Activated T-cell treated with anti-CD3 and anti-CD28 coated beads, Interleukin-2, amount 50 U/mL, for 24 hours (primary cell): ENCODE measurements at regions not wholly inside any gene's neighbourhood (a gene's known extent, or its start where the extent isn't known, plus 50 kb on each side); places are given as distances from the start of the nearest gene placed in this dataset.
"Not testable (repeated sequence)": the region's sequence is repeated elsewhere in the genome, so short reads cannot be mapped to it uniquely, and the experiment has no call there.

Experiments
- DNase-seq: peaks from one replicate; pipeline ENCODE4 v3.0.0-alpha.2; 2020
- H3K27ac Mint-ChIP-seq: 2 replicates; pipeline ENCODE4 v1.8.0; 2020; ENCODE audit warnings: mild to moderate bottlenecking, mixed read lengths
- H3K27me3 Mint-ChIP-seq: 2 replicates; pipeline ENCODE4 v1.8.0; 2020; ENCODE audit warnings: mixed read lengths
- H3K36me3 Mint-ChIP-seq: 2 replicates; pipeline ENCODE4 v1.8.0; 2020; ENCODE audit warnings: low read depth, mixed read lengths
- H3K4me1 Mint-ChIP-seq: 2 replicates; pipeline ENCODE4 v1.8.0; 2020; ENCODE audit warnings: low read depth, mixed read lengths
- H3K4me3 Mint-ChIP-seq: 2 replicates; pipeline ENCODE4 v1.8.0; 2020; ENCODE audit warnings: mild to moderate bottlenecking, moderate library complexity, mixed read lengths
- H3K9me3 Mint-ChIP-seq: 2 replicates; pipeline ENCODE4 v1.8.0; 2020; ENCODE audit warnings: mixed read lengths

- Mint-ChIP-seq H3K4me1 (no peaks in the 10 kb centered on the region), H3K27ac (no peak overlapping the region), H3K9me3 (peaks cover 3% of the 10 kb centered on the region), H3K36me3 (no peaks in the 10 kb centered on the region), H3K27me3 (no peaks in the 10 kb centered on the region), H3K4me3 (no peak overlapping the region)
- DNase-seq: no peak
These were observed 368.2 kb downstream of the GBE1 start for GRCh38 chr3:81393251-81393650.

GRCh38 chr3:81390796-81391195, 370.6 kb downstream of the GBE1 start:
- no peaks in the 10 kb centered on the region for H3K27me3 Mint-ChIP-seq
- H3K9me3 Mint-ChIP-seq: peaks cover 3% of the 10 kb centered on the region
- no peaks in the 10 kb centered on the region for H3K4me1 Mint-ChIP-seq
- H3K36me3 Mint-ChIP-seq: no peaks in the 10 kb centered on the region
- no peak overlapping the region for H3K4me3 Mint-ChIP-seq
- no peak for DNase-seq
- H3K27ac Mint-ChIP-seq: no peak overlapping the region

GRCh38 chr3:81388191-81388590, 373.3 kb downstream of the GBE1 start:
- Mint-ChIP-seq H3K27ac (no peak overlapping the region), H3K27me3 (no peaks in the 10 kb centered on the region), H3K9me3 (peaks cover 3% of the 10 kb centered on the region), H3K36me3 (no peaks in the 10 kb centered on the region), H3K4me3 (no peak overlapping the region), H3K4me1 (no peaks in the 10 kb centered on the region)
- DNase-seq: no peak

- no peaks in the 10 kb centered on the region for H3K4me1 Mint-ChIP-seq
- H3K27ac Mint-ChIP-seq: no peak overlapping the region
- H3K27me3 Mint-ChIP-seq: no peaks in the 10 kb centered on the region
- no peak for DNase-seq
- H3K4me3 Mint-ChIP-seq: no peak overlapping the region
- H3K9me3 Mint-ChIP-seq: no peaks in the 10 kb centered on the region
- H3K36me3 Mint-ChIP-seq: no peaks in the 10 kb centered on the region
These were observed 379.0 kb downstream of the GBE1 start for GRCh38 chr3:81382470-81382869.

- H3K4me3 Mint-ChIP-seq: no peak overlapping the region
These were observed 381.2 kb downstream of the GBE1 start for GRCh38 chr3:81380234-81380633.

GRCh38 chr3:81378552-81379293, 382.7 kb downstream of the GBE1 start:
- DNase-seq: no peak
- no peak overlapping the region for H3K27ac Mint-ChIP-seq
- H3K4me3 Mint-ChIP-seq: no peak overlapping the region
- no peaks in the 10 kb centered on the region for H3K9me3 Mint-ChIP-seq
- no peaks in the 10 kb centered on the region for H3K27me3 Mint-ChIP-seq
- no peaks in the 10 kb centered on the region for H3K4me1 Mint-ChIP-seq
- H3K36me3 Mint-ChIP-seq: no peaks in the 10 kb centered on the region

More at GRCh38 chr3:81380234-81380633, 381.2 kb downstream of the GBE1 start:
- H3K4me1 Mint-ChIP-seq: no peaks in the 10 kb centered on the region
- no peaks in the 10 kb centered on the region for H3K9me3 Mint-ChIP-seq
- no peak for DNase-seq
- no peak overlapping the region for H3K27ac Mint-ChIP-seq
- H3K36me3 Mint-ChIP-seq: no peaks in the 10 kb centered on the region
- no peaks in the 10 kb centered on the region for H3K27me3 Mint-ChIP-seq

GRCh38 chr3:81375921-81376320, 385.5 kb downstream of the GBE1 start:
- Mint-ChIP-seq H3K9me3 (no peaks in the 10 kb centered on the region), H3K27ac (no peak overlapping the region), H3K27me3 (no peaks in the 10 kb centered on the region), H3K36me3 (no peaks in the 10 kb centered on the region), H3K4me1 (no peaks in the 10 kb centered on the region), H3K4me3 (no peak overlapping the region)
- DNase-seq: no peak

GRCh38 chr3:81364411-81364810, 397.0 kb downstream of the GBE1 start:
- Mint-ChIP-seq H3K9me3 (peaks cover 13% of the 10 kb centered on the region), H3K4me3 (no peak overlapping the region), H3K36me3 (no peaks in the 10 kb centered on the region), H3K27me3 (no peaks in the 10 kb centered on the region), H3K27ac (no peak overlapping the region), H3K4me1 (no peaks in the 10 kb centered on the region)
- no peak for DNase-seq

- Mint-ChIP-seq H3K4me3 (no peak overlapping the region), H3K36me3 (no peaks in the 10 kb centered on the region), H3K9me3 (peaks cover 13% of the 10 kb centered on the region), H3K27ac (no peak overlapping the region), H3K4me1 (no peaks in the 10 kb centered on the region), H3K27me3 (no peaks in the 10 kb centered on the region)
- no peak for DNase-seq
These were observed 397.6 kb downstream of the GBE1 start for GRCh38 chr3:81363816-81364215.

- no peak overlapping the region for H3K27ac Mint-ChIP-seq
- H3K4me1 Mint-ChIP-seq: no peaks in the 10 kb centered on the region
- no peaks in the 10 kb centered on the region for H3K27me3 Mint-ChIP-seq
- H3K9me3 Mint-ChIP-seq: peaks cover 9% of the 10 kb centered on the region
- no peaks in the 10 kb centered on the region for H3K36me3 Mint-ChIP-seq
- no peak for DNase-seq
- no peak overlapping the region for H3K4me3 Mint-ChIP-seq
These were observed 407.3 kb downstream of the GBE1 start for GRCh38 chr3:81354119-81354518.

GRCh38 chr3:81352867-81353266, 408.6 kb downstream of the GBE1 start:
- Mint-ChIP-seq H3K27ac (no peak overlapping the region), H3K4me1 (no peaks in the 10 kb centered on the region), H3K36me3 (no peaks in the 10 kb centered on the region), H3K9me3 (peaks cover 9% of the 10 kb centered on the region), H3K4me3 (no peak overlapping the region), H3K27me3 (no peaks in the 10 kb centered on the region)
- no peak for DNase-seq

GRCh38 chr3:81349816-81350340, 411.6 kb downstream of the GBE1 start:
- Mint-ChIP-seq H3K4me3 (no peak overlapping the region), H3K9me3 (peaks cover 6% of the 10 kb centered on the region)

GRCh38 chr3:81339040-81339845, 422.2 kb downstream of the GBE1 start:
- DNase-seq: no peak
- Mint-ChIP-seq H3K27ac (no peak overlapping the region), H3K36me3 (no peaks in the 10 kb centered on the region), H3K4me1 (no peaks in the 10 kb centered on the region), H3K27me3 (no peaks in the 10 kb centered on the region), H3K4me3 (no peak overlapping the region), H3K9me3 (no peaks in the 10 kb centered on the region)

More at GRCh38 chr3:81349816-81350340, 411.6 kb downstream of the GBE1 start:
- Mint-ChIP-seq H3K4me1 (no peaks in the 10 kb centered on the region), H3K36me3 (no peaks in the 10 kb centered on the region), H3K27me3 (no peaks in the 10 kb centered on the region), H3K27ac (no peak overlapping the region)
- DNase-seq: no peak

- no peaks in the 10 kb centered on the region for H3K27me3 Mint-ChIP-seq
- no peaks in the 10 kb centered on the region for H3K4me1 Mint-ChIP-seq
- no peak overlapping the region for H3K27ac Mint-ChIP-seq
- no peaks in the 10 kb centered on the region for H3K36me3 Mint-ChIP-seq
- no peak for DNase-seq
- no peak overlapping the region for H3K4me3 Mint-ChIP-seq
- no peaks in the 10 kb centered on the region for H3K9me3 Mint-ChIP-seq
These were observed 425.0 kb downstream of the GBE1 start for GRCh38 chr3:81336470-81336869.

GRCh38 chr3:81329835-81330234, 431.6 kb downstream of the GBE1 start:
- not testable (repeated sequence) for H3K27ac Mint-ChIP-seq, H3K9me3 Mint-ChIP-seq, DNase-seq, H3K36me3 Mint-ChIP-seq, H3K4me3 Mint-ChIP-seq, H3K4me1 Mint-ChIP-seq, H3K27me3 Mint-ChIP-seq
